Testis (tissue), 2 donors: ENCODE measurements at regions not wholly inside any gene's neighbourhood (a gene's known extent, or its start where the extent isn't known, plus 50 kb on each side); places are given as distances from the start of the nearest gene placed in this dataset.

Experiments
- CTCF ChIP-seq, 3 experiments: fragments of 450-650 bp in 2 of 3; fragments of 200-600 bp in 1 of 3; sonication (generic) in 1 of 3; IDR thresholded peaks; one replicate each; pipeline ENCODE4 v1.5.1; 2016 to 2019; ENCODE audit warnings: antibody characterized with exemption in 3 of 3, mild to moderate bottlenecking in 2 of 3, moderate library complexity in 1 of 3
- POLR2A ChIP-seq: fragments of 450-650 bp; IDR thresholded peaks from one replicate; pipeline ENCODE4 v1.6.1; 2017; ENCODE audit warnings: antibody characterized with exemption, mild to moderate bottlenecking, moderate library complexity

DNA sequence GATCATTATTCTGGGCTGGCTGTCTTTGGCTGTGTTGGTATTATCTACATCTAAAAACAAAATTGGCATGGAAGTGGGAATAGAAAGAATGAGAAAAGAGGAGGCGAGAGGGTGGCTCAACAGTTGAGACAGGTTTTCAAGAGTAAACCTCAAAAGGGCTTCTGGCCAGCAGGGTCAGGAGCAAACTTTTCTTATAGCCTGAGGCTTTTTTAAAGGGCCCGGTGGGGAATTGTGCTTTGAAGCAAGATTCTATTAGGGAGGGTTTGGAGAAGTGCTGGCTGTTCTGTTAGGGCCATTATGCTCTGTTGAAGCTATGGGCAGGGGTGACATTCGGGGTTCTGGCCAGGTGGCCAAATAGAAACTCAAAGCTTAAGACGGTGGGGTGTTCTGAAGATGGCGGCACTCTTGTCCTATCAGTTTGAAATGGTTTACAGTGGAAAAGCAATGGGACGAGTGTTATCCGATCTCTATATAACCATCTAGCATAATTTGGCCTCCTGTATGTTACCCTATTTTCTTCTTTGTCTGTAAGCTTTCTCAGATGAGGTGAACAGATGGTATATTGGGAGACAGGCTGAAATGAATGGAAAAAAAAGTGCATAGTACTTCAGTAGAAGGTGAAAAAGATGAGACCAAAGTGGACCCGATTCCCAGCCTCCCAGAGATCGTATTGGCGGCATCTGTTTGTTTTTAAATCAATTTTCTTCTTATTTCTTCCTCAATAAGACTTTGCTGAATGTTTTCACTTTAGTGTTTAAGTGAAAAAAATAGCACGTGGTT lies 132.1 kb upstream of the CNR1 start:
- no peak for TF ChIP-seq CTCF (IDR thresholded peaks at IDR 0.05)
- no peak for TF ChIP-seq POLR2A
